HepG2 (cell line): ENCODE measurements at regions not wholly inside any gene's neighbourhood (a gene's known extent, or its start where the extent isn't known, plus 50 kb on each side); places are given as distances from the start of the nearest gene placed in this dataset.

ENCODE experiments used
- ATAC-seq: fragments of 200-7000 bp; cut with Tn5 transposase; 3 replicates; pipeline ENCODE4 v1.9.1; 2020; ENCODE audit warnings: mild to moderate bottlenecking, moderate library complexity
- BruUV-seq: library from RNA; stranded (reverse); fragments of 400-500 nt; replicated peaks from 2 replicates; lab custom pipeline; 2021; lab: Mats Ljungman, UMichigan
- CTCF ChIA-PET: fragments of 300-600 bp; formaldehyde crosslinking; extraction: SDS; loops from one replicate; lab custom pipeline; 2021; ENCODE audit warnings: low total read pairs, inconsistent platforms, low intra/inter-chr PET ratio; lab: Yijun Ruan, JAX
- POLR2A ChIA-PET: fragments of 350-600 bp; sonication (Branson Sonifier 250); formaldehyde crosslinking; loops from one replicate; lab custom pipeline; 2020; ENCODE audit warnings: antibody characterized with exemption, inconsistent platforms; lab: Yijun Ruan, JAX
- DNase-seq: peaks from one replicate; pipeline ENCODE4 v3.0.0-alpha.2; 2015; ENCODE audit warnings: low spot score
- FAIRE-seq: peaks from 3 replicates; lab custom pipeline; 2011; peaks lifted over from hg19 to GRCh38; lab: Jason Lieb, UNC
- H2AFZ ChIP-seq: one replicate; pipeline ENCODE4 v1.6.1; 2011; ENCODE audit warnings: low read length, inconsistent platforms
- H3K27ac ChIP-seq: fragments of 300-600 bp; 3 replicates; pipeline ENCODE4 v1.8.0; 2011; ENCODE audit warnings: mixed run types, mild to moderate bottlenecking, mixed read lengths, low read length, inconsistent platforms; ENCODE audit not compliant: insufficient read depth; ENCODE audit errors: extremely low read length
- H3K27me3 ChIP-seq, 2 experiments: fragments of 200-600 bp in 1 of 2; 2 replicates in 1 of 2; 3 replicates in 1 of 2; pipeline versions ENCODE4 v1.6.0 to v1.8.0; 2011; ENCODE audit warnings: low read length in 2 of 2, mild to moderate bottlenecking in 2 of 2, moderate library complexity in 2 of 2, inconsistent platforms in 1 of 2; ENCODE audit not compliant: insufficient read depth in 2 of 2, control insufficient read depth in 1 of 2
- H3K36me3 ChIP-seq, 2 experiments: fragments of 200-600 bp in 1 of 2; replicated peaks in 1 of 2; 2 replicates in 1 of 2; 3 replicates in 1 of 2; pipeline versions ENCODE4 v1.5.1 to v1.8.0; 2011; ENCODE audit warnings: low read length in 2 of 2, inconsistent platforms in 1 of 2; ENCODE audit not compliant: insufficient read depth in 2 of 2, control insufficient read depth in 1 of 2
- H3K4me1 ChIP-seq: 2 replicates; pipeline ENCODE4 v1.5.1; 2012; ENCODE audit warnings: low read length, inconsistent platforms; ENCODE audit not compliant: insufficient read depth
- H3K4me2 ChIP-seq: 2 replicates; pipeline ENCODE4 v1.6.0; 2011; ENCODE audit warnings: low read depth, low read length, inconsistent platforms
- H3K4me3 ChIP-seq, 3 experiments: fragments of 200-600 bp in 1 of 3; sonication (generic), shearing (Covaris generic) in 1 of 3; replicated peaks in 1 of 3; 2 replicates each; pipeline ENCODE4 v1.5.1; 2011 to 2016; ENCODE audit warnings: low read length in 3 of 3, inconsistent platforms in 2 of 3, low read depth in 2 of 3, mild to moderate bottlenecking in 2 of 3, control low read depth in 1 of 3, mixed read lengths in 1 of 3; ENCODE audit not compliant: insufficient read depth in 1 of 3
- H3K79me2 ChIP-seq: one replicate; pipeline ENCODE4 v1.6.1; 2011; ENCODE audit warnings: low read length, inconsistent platforms; ENCODE audit not compliant: insufficient read depth
- H3K9ac ChIP-seq: 2 replicates; pipeline ENCODE4 v1.6.0; 2011; ENCODE audit warnings: mild to moderate bottlenecking, low read depth, low read length, inconsistent platforms; ENCODE audit not compliant: insufficient read depth
- H3K9me3 ChIP-seq: 2 replicates; pipeline ENCODE4 v1.5.1; 2012; ENCODE audit warnings: mild to moderate bottlenecking, low read length
- H4K20me1 ChIP-seq: 2 replicates; pipeline ENCODE4 v1.6.0; 2011; ENCODE audit warnings: inconsistent platforms, mild to moderate bottlenecking, low read length, moderate library complexity; ENCODE audit not compliant: insufficient read depth
- ETV5 ChIP-seq: IDR thresholded peaks from 2 replicates; pipeline ENCODE4 v1.6.1; 2018; ENCODE audit warnings: missing biosample characterization, missing genetic modification reagents, inconsistent platforms, borderline replicate concordance
- MED1 ChIP-seq: sonication (generic); formaldehyde crosslinking; IDR thresholded peaks from 2 replicates; pipeline ENCODE4 v1.4.0; 2020; ENCODE audit warnings: missing genetic modification reagents
- SIN3B ChIP-seq: fragments of 150-350 bp; IDR thresholded peaks from 2 replicates; pipeline ENCODE4 v1.6.1; 2014; ENCODE audit warnings: low read length
- TBX2 ChIP-seq: sonication (generic); formaldehyde crosslinking; IDR thresholded peaks from 2 replicates; pipeline ENCODE4 v1.5.0; 2020; ENCODE audit warnings: missing genetic modification reagents, mild to moderate bottlenecking, borderline replicate concordance
- ZBTB3 ChIP-seq: sonication (generic); formaldehyde crosslinking; IDR thresholded peaks from 2 replicates; pipeline ENCODE4 v1.4.0; 2020; ENCODE audit warnings: low read depth, mild to moderate bottlenecking, moderate library complexity, missing genetic modification reagents, borderline replicate concordance
- ZNF549 ChIP-seq: sonication (generic); formaldehyde crosslinking; IDR thresholded peaks from 2 replicates; pipeline ENCODE4 v1.5.0; 2020; ENCODE audit warnings: missing genetic modification reagents
- ZSCAN12 ChIP-seq: sonication (generic); formaldehyde crosslinking; IDR thresholded peaks from 2 replicates; pipeline ENCODE4 v1.9.0; 2021; ENCODE audit warnings: mild to moderate bottlenecking, missing genetic modification reagents
- ZSCAN30 ChIP-seq: sonication (generic); formaldehyde crosslinking; IDR thresholded peaks from 2 replicates; pipeline ENCODE4 v1.5.0; 2020; ENCODE audit warnings: mild to moderate bottlenecking, missing genetic modification reagents
- WGBS: methylation state at CpG from one replicate; pipeline ENCODE4 v1.1.6; 2017; ENCODE audit warnings: low lambda C conversion rate; 5-methylcytosine and 5-hydroxymethylcytosine counted together
- in situ Hi-C: cut with HindIII; loops from 2 replicates; pipeline ENCODE4 v1.10.0; 2017; ENCODE audit warnings: low pct_unique_long_range_greater_than_20kb; ENCODE audit not compliant: extremely low pct_ligation_motif_present
- intact Hi-C: fragments of 100-400 bp; cut with micrococcal nuclease; formaldehyde crosslinking; loops from one replicate; pipeline ENCODE4 v1.10.0; 2022; ENCODE audit not compliant: unreplicated experiment
- TF ChIP-seq, protein P1 (sequence below): sonication (generic); formaldehyde crosslinking; IDR thresholded peaks from 2 replicates; pipeline ENCODE4 v1.9.0; 2021; ENCODE audit warnings: missing genetic modification reagents, borderline replicate concordance
- TF ChIP-seq, protein P2 (sequence below): sonication (generic); formaldehyde crosslinking; IDR thresholded peaks from 2 replicates; pipeline ENCODE4 v1.4.0; 2020; ENCODE audit warnings: missing genetic modification reagents, mild to moderate bottlenecking, borderline replicate concordance
- TF ChIP-seq, protein P3 (sequence below): sonication (generic); formaldehyde crosslinking; IDR thresholded peaks from 2 replicates; pipeline ENCODE4 v1.4.0; 2020; ENCODE audit warnings: mild to moderate bottlenecking, missing genetic modification reagents

DNA sequence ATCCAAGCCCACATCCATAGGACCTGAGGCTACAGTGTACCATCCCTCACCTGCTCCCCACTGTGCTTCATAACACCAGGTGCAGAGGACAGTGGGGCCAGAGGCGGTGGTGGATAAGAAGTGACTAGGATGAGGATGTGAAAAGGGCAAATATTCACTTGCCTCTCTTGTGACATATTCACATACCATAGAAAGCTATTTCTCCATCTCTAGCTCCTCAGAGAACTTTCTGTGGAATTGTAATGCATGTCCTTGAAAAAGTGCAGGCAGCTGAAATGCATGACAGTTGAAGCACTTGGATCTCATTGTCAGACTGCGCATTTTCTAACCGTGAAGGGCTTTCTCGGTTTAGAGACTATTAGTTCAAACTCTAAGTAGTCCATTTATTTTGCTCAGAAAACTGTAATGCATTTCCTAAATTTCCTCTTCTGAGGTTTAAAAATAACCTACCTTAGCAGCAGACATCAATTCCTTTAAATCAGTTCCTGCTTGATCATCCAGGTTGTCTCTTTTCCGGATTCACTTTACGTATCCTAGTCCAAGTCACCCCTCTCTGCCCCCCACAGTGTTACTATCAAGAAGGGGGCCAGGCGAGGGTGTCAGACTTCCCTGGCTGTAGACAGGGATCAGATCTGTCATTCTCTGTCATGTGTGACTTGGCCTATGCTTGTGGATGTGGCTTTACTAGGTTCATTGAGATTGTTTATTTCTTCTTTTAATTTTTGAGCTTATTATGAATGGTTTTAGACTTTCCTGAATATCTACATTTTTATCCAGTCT lies 984.0 kb upstream of the TMEM132C start:
- in situ Hi-C loops (no loop called here), intact Hi-C loops (loop anchor here (1.0 kb wide), 1 partner anchor 98 kb away; no protein-coding TSS in a partner anchor)
- H3K79me2 ChIP-seq: no peaks in the 10 kb centered on the region
- no peak overlapping the region for H3K27ac ChIP-seq
- no peak overlapping the region for H3K4me3 ChIP-seq
- H4K20me1 ChIP-seq: no peaks in the 10 kb centered on the region
- 49% methylated on average over 7 of the region's 7 CpGs for WGBS
- ATAC-seq (no peak), DNase-seq (no peak), FAIRE-seq (no peak)
- TF ChIP-seq ZBTB3 (CRISPR knock-in tag) (no peak), ZSCAN12 (CRISPR knock-in tag) (no peak), TBX2 (CRISPR knock-in tag) (no peak), ETV5 (CRISPR knock-in tag) (no peak), ZNF549 (CRISPR knock-in tag) (no peak)
- no peaks in the 10 kb centered on the region for H3K36me3 ChIP-seq
- H2AFZ ChIP-seq: no peak overlapping the region
- no TSS peak for BruUV-seq
- no peaks in the 10 kb centered on the region for H3K9me3 ChIP-seq
- H3K4me2 ChIP-seq: no peak overlapping the region
- H3K9ac ChIP-seq: no peak overlapping the region
- POLR2A ChIA-PET: no interaction called here
- CTCF ChIA-PET: no interaction called here
- 0 out of 5 replicates have a peak, but pooled peaks cover 0 to 2% of the 10 kb centered on the region in 2 experiments for H3K27me3 ChIP-seq
- H3K4me1 ChIP-seq: no peaks in the 10 kb centered on the region

DNA sequence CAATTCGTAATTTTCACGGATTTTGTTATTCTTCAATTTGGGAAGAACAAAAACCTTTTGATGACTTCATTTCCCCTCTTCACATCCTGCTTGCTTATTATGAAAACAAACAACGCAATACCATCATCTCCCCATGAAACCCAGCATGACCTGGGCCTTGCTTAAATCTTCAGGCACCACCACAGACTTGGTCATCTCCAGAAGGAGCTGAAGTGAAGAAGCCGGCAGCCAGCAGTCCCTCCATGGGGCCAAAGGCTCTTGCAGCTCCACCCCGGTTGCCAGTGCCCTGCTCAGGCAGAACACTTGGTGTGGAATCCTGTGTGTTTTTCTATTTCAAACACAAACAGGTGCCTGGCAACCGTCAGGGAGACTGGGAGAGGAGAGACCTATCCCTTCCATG lies 982.9 kb upstream of the TMEM132C start:
- Histone ChIP-seq H2AFZ (no peak overlapping the region), H3K4me1 (no peaks in the 10 kb centered on the region), H3K27ac (no peak overlapping the region), H3K36me3 (no peaks in the 10 kb centered on the region), H3K4me2 (no peak overlapping the region), H3K9ac (no peak overlapping the region), H3K4me3 (no peak overlapping the region), H3K27me3 (0 out of 5 replicates have a peak, but pooled peaks cover 0 to 2% of the 10 kb centered on the region in 2 experiments), H4K20me1 (no peaks in the 10 kb centered on the region), H3K9me3 (no peaks in the 10 kb centered on the region), H3K79me2 (no peaks in the 10 kb centered on the region)
- no TSS peak for BruUV-seq
- intact Hi-C loops: no loop called here
- ChIA-PET CTCF (no interaction called here), POLR2A (no interaction called here)
- no peak for ATAC-seq
- no peak for DNase-seq
- TF ChIP-seq SIN3B: no peak
- TF ChIP-seq, protein P1, sequence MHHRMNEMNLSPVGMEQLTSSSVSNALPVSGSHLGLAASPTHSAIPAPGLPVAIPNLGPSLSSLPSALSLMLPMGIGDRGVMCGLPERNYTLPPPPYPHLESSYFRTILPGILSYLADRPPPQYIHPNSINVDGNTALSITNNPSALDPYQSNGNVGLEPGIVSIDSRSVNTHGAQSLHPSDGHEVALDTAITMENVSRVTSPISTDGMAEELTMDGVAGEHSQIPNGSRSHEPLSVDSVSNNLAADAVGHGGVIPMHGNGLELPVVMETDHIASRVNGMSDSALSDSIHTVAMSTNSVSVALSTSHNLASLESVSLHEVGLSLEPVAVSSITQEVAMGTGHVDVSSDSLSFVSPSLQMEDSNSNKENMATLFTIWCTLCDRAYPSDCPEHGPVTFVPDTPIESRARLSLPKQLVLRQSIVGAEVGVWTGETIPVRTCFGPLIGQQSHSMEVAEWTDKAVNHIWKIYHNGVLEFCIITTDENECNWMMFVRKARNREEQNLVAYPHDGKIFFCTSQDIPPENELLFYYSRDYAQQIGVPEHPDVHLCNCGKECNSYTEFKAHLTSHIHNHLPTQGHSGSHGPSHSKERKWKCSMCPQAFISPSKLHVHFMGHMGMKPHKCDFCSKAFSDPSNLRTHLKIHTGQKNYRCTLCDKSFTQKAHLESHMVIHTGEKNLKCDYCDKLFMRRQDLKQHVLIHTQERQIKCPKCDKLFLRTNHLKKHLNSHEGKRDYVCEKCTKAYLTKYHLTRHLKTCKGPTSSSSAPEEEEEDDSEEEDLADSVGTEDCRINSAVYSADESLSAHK (CRISPR knock-in tag): no peak
- TF ChIP-seq, protein P2, sequence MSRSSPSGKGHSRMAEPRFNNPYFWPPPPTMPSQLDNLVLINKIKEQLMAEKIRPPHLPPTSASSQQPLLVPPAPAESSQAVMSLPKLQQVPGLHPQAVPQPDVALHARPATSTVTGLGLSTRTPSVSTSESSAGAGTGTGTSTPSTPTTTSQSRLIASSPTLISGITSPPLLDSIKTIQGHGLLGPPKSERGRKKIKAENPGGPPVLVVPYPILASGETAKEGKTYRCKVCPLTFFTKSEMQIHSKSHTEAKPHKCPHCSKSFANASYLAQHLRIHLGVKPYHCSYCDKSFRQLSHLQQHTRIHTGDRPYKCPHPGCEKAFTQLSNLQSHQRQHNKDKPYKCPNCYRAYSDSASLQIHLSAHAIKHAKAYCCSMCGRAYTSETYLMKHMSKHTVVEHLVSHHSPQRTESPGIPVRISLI (CRISPR knock-in tag): no peak
- TF ChIP-seq ZSCAN30 (CRISPR knock-in tag): no peak
- TF ChIP-seq, protein P3, sequence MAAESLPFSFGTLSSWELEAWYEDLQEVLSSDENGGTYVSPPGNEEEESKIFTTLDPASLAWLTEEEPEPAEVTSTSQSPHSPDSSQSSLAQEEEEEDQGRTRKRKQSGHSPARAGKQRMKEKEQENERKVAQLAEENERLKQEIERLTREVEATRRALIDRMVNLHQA (CRISPR knock-in tag): no peak
- TF ChIP-seq MED1: no peak
- FAIRE-seq: no peak
- WGBS: 10% methylated on average over 6 of the region's 6 CpGs
- in situ Hi-C loops: no loop called here
